ENCODE measurements at regions not wholly inside any gene's neighbourhood (a gene's known extent, or its start where the extent isn't known, plus 50 kb on each side); places are given as distances from the start of the nearest gene placed in this dataset.

GRCh38 chr4:23122666-23123400, 430.1 kb downstream of the GBA3 start:
- no peak overlapping the region for H3K27ac ChIP-seq
- DNase-seq (ENCODE audit: low spot score): no peak
- ChIA-PET POLR2A (ENCODE audit: low non-redundant PET) (no interaction called here), CTCF (no interaction called here)
- no peak for TF ChIP-seq CTCF (conservative IDR thresholded peaks at IDR 0.05; ENCODE audit: low read depth)

GRCh38 chr4:23120374-23120773, 427.6 kb downstream of the GBA3 start:
- no peak for TF ChIP-seq CTCF (conservative IDR thresholded peaks at IDR 0.05; ENCODE audit: low read depth)
- no peak for DNase-seq (ENCODE audit: low spot score)
- H3K27ac ChIP-seq: no peak overlapping the region
- ChIA-PET POLR2A (ENCODE audit: low non-redundant PET) (no interaction called here), CTCF (interaction anchor here (0.5 kb wide), 1 partner anchor 373 kb away, joined by 6 read pairs; no protein-coding TSS in a partner anchor)

- CTCF ChIA-PET: no interaction called here
- POLR2A ChIA-PET (ENCODE audit: low non-redundant PET): no interaction called here
- TF ChIP-seq CTCF (conservative IDR thresholded peaks at IDR 0.05; ENCODE audit: low read depth): no peak
These were observed 425.1 kb downstream of the GBA3 start for GRCh38 chr4:23117826-23118225.

GRCh38 chr4:23114538-23114937, 421.8 kb downstream of the GBA3 start:
- CTCF ChIA-PET: no interaction called here
- POLR2A ChIA-PET (ENCODE audit: low non-redundant PET): no interaction called here
- TF ChIP-seq CTCF (conservative IDR thresholded peaks at IDR 0.05; ENCODE audit: low read depth): no peak
- DNase-seq (ENCODE audit: low spot score): no peak
- no peak overlapping the region for H3K27ac ChIP-seq

More at GRCh38 chr4:23117826-23118225, 425.1 kb downstream of the GBA3 start:
- no peak for DNase-seq (ENCODE audit: low spot score)
- no peak overlapping the region for H3K27ac ChIP-seq

GRCh38 chr4:23113104-23113503, 420.4 kb downstream of the GBA3 start:
- no peak for TF ChIP-seq CTCF (conservative IDR thresholded peaks at IDR 0.05; ENCODE audit: low read depth)
- POLR2A ChIA-PET (ENCODE audit: low non-redundant PET): no interaction called here
- H3K27ac ChIP-seq: no peak overlapping the region
- CTCF ChIA-PET: interaction anchor here (0.6 to 0.7 kb wide), 2 partner anchors 123 to 633 kb away, joined by 5 read pairs; no protein-coding TSS in a partner anchor
- DNase-seq (ENCODE audit: low spot score): no peak

- no peak for DNase-seq (ENCODE audit: low spot score)
- H3K27ac ChIP-seq: no peak overlapping the region
- no peak for TF ChIP-seq CTCF (conservative IDR thresholded peaks at IDR 0.05; ENCODE audit: low read depth)
- ChIA-PET POLR2A (ENCODE audit: low non-redundant PET) (no interaction called here), CTCF (no interaction called here)
These were observed 413.8 kb downstream of the GBA3 start for GRCh38 chr4:23106516-23106915.

Data from RWPE1 (cell line).